Neural progenitor cell (in vitro differentiated cells): ENCODE measurements at regions not wholly inside any gene's neighbourhood (a gene's known extent, or its start where the extent isn't known, plus 50 kb on each side); places are given as distances from the start of the nearest gene placed in this dataset.

Experiments used
- EZH2 ChIP-seq: fragments of 200-600 bp; sonication (generic); IDR thresholded peaks from 2 replicates; pipeline ENCODE4 v1.6.1; 2017; ENCODE audit warnings: antibody characterized with exemption, mild to moderate bottlenecking, moderate library complexity
- TF ChIP-seq, protein P1 (sequence below): fragments of 200-600 bp; sonication (generic); IDR thresholded peaks from 2 replicates; pipeline ENCODE4 v1.5.1; 2017; ENCODE audit warnings: antibody characterized with exemption, mild to moderate bottlenecking

- TF ChIP-seq, protein P1, sequence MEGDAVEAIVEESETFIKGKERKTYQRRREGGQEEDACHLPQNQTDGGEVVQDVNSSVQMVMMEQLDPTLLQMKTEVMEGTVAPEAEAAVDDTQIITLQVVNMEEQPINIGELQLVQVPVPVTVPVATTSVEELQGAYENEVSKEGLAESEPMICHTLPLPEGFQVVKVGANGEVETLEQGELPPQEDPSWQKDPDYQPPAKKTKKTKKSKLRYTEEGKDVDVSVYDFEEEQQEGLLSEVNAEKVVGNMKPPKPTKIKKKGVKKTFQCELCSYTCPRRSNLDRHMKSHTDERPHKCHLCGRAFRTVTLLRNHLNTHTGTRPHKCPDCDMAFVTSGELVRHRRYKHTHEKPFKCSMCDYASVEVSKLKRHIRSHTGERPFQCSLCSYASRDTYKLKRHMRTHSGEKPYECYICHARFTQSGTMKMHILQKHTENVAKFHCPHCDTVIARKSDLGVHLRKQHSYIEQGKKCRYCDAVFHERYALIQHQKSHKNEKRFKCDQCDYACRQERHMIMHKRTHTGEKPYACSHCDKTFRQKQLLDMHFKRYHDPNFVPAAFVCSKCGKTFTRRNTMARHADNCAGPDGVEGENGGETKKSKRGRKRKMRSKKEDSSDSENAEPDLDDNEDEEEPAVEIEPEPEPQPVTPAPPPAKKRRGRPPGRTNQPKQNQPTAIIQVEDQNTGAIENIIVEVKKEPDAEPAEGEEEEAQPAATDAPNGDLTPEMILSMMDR: no peak
- no peak for TF ChIP-seq EZH2
Measured at GRCh38 chr6:17015551-17016381, 86.1 kb upstream of the STMND1 start.
